SW 1271 (cell line): ENCODE measurements at regions not wholly inside any gene's neighbourhood (a gene's known extent, or its start where the extent isn't known, plus 50 kb on each side); places are given as distances from the start of the nearest gene placed in this dataset.

ENCODE experiments used
- DNase-seq, 2 experiments: peaks; one replicate each; lab custom pipeline; 2025; lab: John Stamatoyannopoulos, UW

- no peak for DNase-seq
Observed at GRCh38 chr2:67625178-67625577, 228.0 kb downstream of the ETAA1 start.

GRCh38 chr2:67625690-67626475, 228.8 kb downstream of the ETAA1 start:
- DNase-seq: no peak

GRCh38 chr2:67626656-67627055, 229.5 kb downstream of the ETAA1 start:
- DNase-seq: no peak

GRCh38 chr2:67627456-67628207, 230.5 kb downstream of the ETAA1 start:
- DNase-seq: no peak

- no peak for DNase-seq
Observed at GRCh38 chr2:67628892-67629291, 231.8 kb downstream of the ETAA1 start.

GRCh38 chr2:67631483-67631882, 234.3 kb downstream of the ETAA1 start:
- DNase-seq: no peak

GRCh38 chr2:67633212-67633856, 236.2 kb downstream of the ETAA1 start:
- no peak for DNase-seq

- no peak for DNase-seq
Observed at GRCh38 chr2:67638146-67638545, 241.0 kb downstream of the ETAA1 start.

GRCh38 chr2:67641312-67642045, 244.3 kb downstream of the ETAA1 start:
- no peak for DNase-seq

GRCh38 chr2:67642046-67642382, 244.9 kb downstream of the ETAA1 start:
- no peak for DNase-seq

- no peak for DNase-seq
Observed at GRCh38 chr2:67642961-67643360, 245.8 kb downstream of the ETAA1 start.

GRCh38 chr2:67645280-67646138, 248.4 kb downstream of the ETAA1 start:
- no peak for DNase-seq

GRCh38 chr2:67646714-67647333, 249.7 kb downstream of the ETAA1 start:
- no peak for DNase-seq

GRCh38 chr2:67649331-67650261, 252.5 kb downstream of the ETAA1 start:
- no peak for DNase-seq

- DNase-seq: peak; percentile 4 to 16
Observed at GRCh38 chr2:67650291-67651133, 253.4 kb downstream of the ETAA1 start.

GRCh38 chr2:67651565-67651964, 254.4 kb downstream of the ETAA1 start:
- DNase-seq: no peak

- no peak for DNase-seq
Observed at GRCh38 chr2:67652679-67653078, 255.5 kb downstream of the ETAA1 start.

GRCh38 chr2:67656875-67657274, 259.7 kb downstream of the ETAA1 start:
- no peak for DNase-seq

GRCh38 chr2:67658820-67659219, 261.7 kb downstream of the ETAA1 start:
- no peak for DNase-seq
